ENCODE measurements at regions not wholly inside any gene's neighbourhood (a gene's known extent, or its start where the extent isn't known, plus 50 kb on each side); places are given as distances from the start of the nearest gene placed in this dataset.
"Not testable (repeated sequence)": the region's sequence is repeated elsewhere in the genome, so short reads cannot be mapped to it uniquely, and the experiment has no call there.

GRCh38 chr14:39668449-39668848, 236.2 kb upstream of the FBXO33 start:
- TF ChIP-seq CTCF (IDR thresholded peaks at IDR 0.05): no peak
- DNase-seq (ENCODE audit: low spot score) (no peak), ATAC-seq (ENCODE audit: low FRiP score) (no peak)

DNA sequence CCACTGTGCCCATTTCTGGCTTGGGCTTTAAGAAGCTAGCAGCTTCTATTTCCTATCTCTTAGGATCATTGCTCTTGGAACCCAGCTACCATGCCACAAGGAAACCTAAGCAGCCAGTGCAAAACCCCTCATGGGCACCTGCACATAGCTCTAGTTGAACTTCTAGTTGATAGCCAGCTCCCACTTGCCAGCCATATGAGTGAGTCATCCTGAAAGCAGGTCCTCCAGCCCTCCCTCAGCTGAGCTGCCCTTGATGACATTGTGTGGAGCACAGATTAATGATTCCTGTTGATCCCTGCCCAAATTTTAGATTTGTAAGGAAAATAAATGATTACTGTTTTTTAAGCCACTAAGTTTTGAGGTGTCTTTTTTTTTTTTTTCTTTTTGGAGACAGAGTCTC, 234.2 kb upstream of the FBXO33 start:
- no peak for TF ChIP-seq CTCF (IDR thresholded peaks at IDR 0.05)
- ATAC-seq (ENCODE audit: low FRiP score) (no peak), DNase-seq (ENCODE audit: low spot score) (no peak)

GRCh38 chr14:39665075-39665475, 232.8 kb upstream of the FBXO33 start:
- no peak for ATAC-seq (ENCODE audit: low FRiP score)
- TF ChIP-seq CTCF (IDR thresholded peaks at IDR 0.05): no peak
- no peak for DNase-seq (ENCODE audit: low spot score)

DNA sequence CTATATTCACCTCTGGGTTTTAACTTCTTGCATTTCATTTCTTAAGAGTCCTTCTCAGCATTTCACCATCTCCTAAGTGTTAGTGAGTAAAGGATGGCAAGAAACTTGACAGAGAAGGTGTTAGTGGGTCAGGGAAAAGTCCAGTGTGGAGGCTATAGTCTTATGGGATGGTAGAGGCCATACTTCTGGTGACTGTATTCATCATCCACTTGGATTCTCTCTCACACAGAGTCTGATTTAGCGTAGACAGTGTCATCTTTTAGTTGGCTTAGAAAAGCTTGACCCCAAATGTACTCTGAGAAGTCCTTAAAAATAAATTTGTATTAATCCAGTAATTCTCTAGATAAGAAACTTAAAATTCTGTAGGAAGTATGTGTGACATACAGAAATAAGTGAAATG, 232.4 kb upstream of the FBXO33 start:
- DNase-seq (ENCODE audit: low spot score): no peak
- no peak for TF ChIP-seq CTCF (IDR thresholded peaks at IDR 0.05)
- ATAC-seq (ENCODE audit: low FRiP score): no peak

- ATAC-seq (ENCODE audit: low FRiP score): no peak
- no peak for TF ChIP-seq CTCF (IDR thresholded peaks at IDR 0.05)
- no peak for DNase-seq (ENCODE audit: low spot score)
Observed at GRCh38 chr14:39641224-39641623, 209.0 kb upstream of the FBXO33 start.

GRCh38 chr14:39639009-39639408, 206.8 kb upstream of the FBXO33 start:
- DNase-seq (ENCODE audit: low spot score); ATAC-seq (ENCODE audit: low FRiP score): not testable (repeated sequence)

GRCh38 chr14:39628087-39628486, 195.9 kb upstream of the FBXO33 start:
- ATAC-seq (ENCODE audit: low FRiP score): no peak
- no peak for TF ChIP-seq CTCF (IDR thresholded peaks at IDR 0.05)
- no peak for DNase-seq (ENCODE audit: low spot score)
